Nephron progenitor cell (in vitro differentiated cells): ENCODE measurements at regions not wholly inside any gene's neighbourhood (a gene's known extent, or its start where the extent isn't known, plus 50 kb on each side); places are given as distances from the start of the nearest gene placed in this dataset.

Source experiments
- DNase-seq: peaks from one replicate; pipeline ENCODE4 v3.0.0; 2021
- H3K27ac Mint-ChIP-seq: 2 replicates; pipeline ENCODE4 v1.8.0; 2021; ENCODE audit warnings: mild to moderate bottlenecking, moderate library complexity, mixed read lengths
- H3K27me3 Mint-ChIP-seq: 2 replicates; pipeline ENCODE4 v1.8.0; 2021; ENCODE audit warnings: mild to moderate bottlenecking, low read depth, mixed read lengths; ENCODE audit not compliant: poor library complexity
- H3K36me3 Mint-ChIP-seq: 2 replicates; pipeline ENCODE4 v1.8.0; 2021; ENCODE audit warnings: low read depth, mixed read lengths
- H3K4me1 Mint-ChIP-seq: 2 replicates; pipeline ENCODE4 v1.8.0; 2021; ENCODE audit warnings: mixed read lengths
- H3K4me3 Mint-ChIP-seq: 2 replicates; pipeline ENCODE4 v1.8.0; 2021; ENCODE audit warnings: mild to moderate bottlenecking, moderate library complexity, mixed read lengths
- H3K9me3 Mint-ChIP-seq: 2 replicates; pipeline ENCODE4 v1.8.0; 2021; ENCODE audit warnings: mild to moderate bottlenecking, moderate library complexity, mixed read lengths
- CTCF ChIP-seq: fragments of 200-600 bp; sonication (generic); IDR thresholded peaks from 2 replicates; pipeline ENCODE4 v1.5.0; 2021; ENCODE audit warnings: antibody characterized with exemption

- H3K4me1 Mint-ChIP-seq = peaks cover 12% of the 10 kb centered on the region
- H3K27me3 Mint-ChIP-seq = peaks cover 4% of the 10 kb centered on the region
- no peaks in the 10 kb centered on the region for H3K9me3 Mint-ChIP-seq
- no peak overlapping the region for H3K27ac Mint-ChIP-seq
- no peaks in the 10 kb centered on the region for H3K36me3 Mint-ChIP-seq
- DNase-seq = no peak
- H3K4me3 Mint-ChIP-seq = no peak overlapping the region
- TF ChIP-seq CTCF = no peak
These were observed 83.7 kb upstream of the IL12A start for GRCh38 chr3:159904911-159905310.

- no peak for TF ChIP-seq CTCF
- Mint-ChIP-seq H3K4me3 (no peak overlapping the region), H3K4me1 (peaks cover 5% of the 10 kb centered on the region), H3K27ac (no peak overlapping the region), H3K9me3 (no peaks in the 10 kb centered on the region), H3K36me3 (no peaks in the 10 kb centered on the region), H3K27me3 (peaks cover 4% of the 10 kb centered on the region)
- DNase-seq = no peak
These were observed 80.8 kb upstream of the IL12A start for GRCh38 chr3:159907828-159908227.

GRCh38 chr3:159910991-159911663 is 77.5 kb upstream of the IL12A start:
- Mint-ChIP-seq H3K4me3 (no peak overlapping the region), H3K27ac (no peak overlapping the region), H3K9me3 (no peaks in the 10 kb centered on the region), H3K27me3 (peaks cover 4% of the 10 kb centered on the region), H3K4me1 (no peaks in the 10 kb centered on the region), H3K36me3 (no peaks in the 10 kb centered on the region)
- no peak for DNase-seq
- TF ChIP-seq CTCF = no peak

GRCh38 chr3:159911664-159912037 is 77.0 kb upstream of the IL12A start:
- peaks cover 4% of the 10 kb centered on the region for H3K27me3 Mint-ChIP-seq
- no peak overlapping the region for H3K4me3 Mint-ChIP-seq
- no peak for DNase-seq
- TF ChIP-seq CTCF = no peak
- no peak overlapping the region for H3K27ac Mint-ChIP-seq
- no peaks in the 10 kb centered on the region for H3K4me1 Mint-ChIP-seq
- H3K9me3 Mint-ChIP-seq = no peaks in the 10 kb centered on the region
- H3K36me3 Mint-ChIP-seq = no peaks in the 10 kb centered on the region

GRCh38 chr3:159913712-159914414 is 74.8 kb upstream of the IL12A start:
- H3K9me3 Mint-ChIP-seq = no peaks in the 10 kb centered on the region
- H3K27ac Mint-ChIP-seq = no peak overlapping the region
- no peak overlapping the region for H3K4me3 Mint-ChIP-seq
- H3K27me3 Mint-ChIP-seq = peaks cover 4% of the 10 kb centered on the region
- DNase-seq = no peak
- H3K36me3 Mint-ChIP-seq = no peaks in the 10 kb centered on the region
- no peak for TF ChIP-seq CTCF
- H3K4me1 Mint-ChIP-seq = no peaks in the 10 kb centered on the region

DNA sequence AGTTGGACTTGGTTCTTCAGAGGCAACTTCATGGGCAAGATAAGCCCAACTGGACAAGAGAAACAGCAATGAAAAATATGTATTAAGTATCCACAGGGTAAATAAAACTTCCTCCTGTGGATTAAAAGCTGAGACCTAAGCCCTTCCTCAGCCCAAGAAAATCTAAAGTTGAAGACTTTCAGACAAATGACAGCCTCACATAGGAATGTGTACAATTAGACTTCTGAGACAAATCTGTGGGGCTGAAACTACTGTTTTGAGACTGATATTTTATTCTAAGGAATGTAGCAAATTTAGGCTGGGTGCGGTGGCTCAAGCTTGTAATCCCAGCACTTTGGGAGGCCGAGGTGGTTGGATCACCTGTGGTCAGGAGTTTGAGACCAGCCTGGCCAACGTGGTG is 74.2 kb upstream of the IL12A start:
- TF ChIP-seq CTCF = no peak
- no peak overlapping the region for H3K4me3 Mint-ChIP-seq
- H3K4me1 Mint-ChIP-seq = no peaks in the 10 kb centered on the region
- no peaks in the 10 kb centered on the region for H3K36me3 Mint-ChIP-seq
- H3K9me3 Mint-ChIP-seq = no peaks in the 10 kb centered on the region
- H3K27ac Mint-ChIP-seq = no peak overlapping the region
- H3K27me3 Mint-ChIP-seq = peaks cover 4% of the 10 kb centered on the region
- no peak for DNase-seq
